Mucosa of gallbladder (tissue), 1 donor: ENCODE measurements at regions not wholly inside any gene's neighbourhood (a gene's known extent, or its start where the extent isn't known, plus 50 kb on each side); places are given as distances from the start of the nearest gene placed in this dataset.

ENCODE experiments used
- DNase-seq: peaks from one replicate; pipeline ENCODE4 v3.0.0-alpha.2; 2020; ENCODE audit warnings: low spot score
- donor health status: DM: no; HTN: no; CAD: no.

DNA sequence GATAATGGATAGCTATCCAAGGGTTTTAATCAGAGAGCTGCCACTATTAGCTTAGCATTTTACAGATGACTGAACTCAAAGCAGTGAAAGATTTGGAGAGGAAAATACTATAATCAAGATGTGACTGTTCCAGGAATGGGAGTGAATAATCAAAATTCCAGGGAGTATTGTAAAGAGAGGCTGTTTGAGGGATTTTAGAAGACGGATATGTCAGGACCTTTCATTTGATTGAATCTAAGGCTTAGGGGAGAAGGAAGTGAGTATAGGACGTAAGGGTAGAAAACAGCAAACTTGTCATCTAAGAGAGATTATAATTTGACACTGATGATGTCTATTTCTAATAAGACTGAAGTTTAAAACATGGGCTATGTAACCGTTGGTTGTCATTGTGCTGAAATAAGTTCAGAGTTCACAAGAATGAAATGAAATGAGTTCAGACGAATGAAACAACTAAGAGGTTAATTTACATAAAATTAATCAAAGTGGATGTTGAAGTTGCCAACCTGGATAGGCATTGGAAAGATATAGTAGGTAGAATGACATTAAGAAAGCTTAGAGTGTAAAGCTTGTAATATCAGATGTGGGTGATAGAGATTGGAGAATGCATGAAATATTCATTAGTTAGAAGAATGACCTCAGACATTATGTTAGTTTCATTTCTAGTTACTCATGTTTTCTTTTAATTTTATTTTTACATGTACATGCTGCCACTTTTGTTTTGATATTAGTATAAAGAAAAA is 842.8 kb downstream of the SI start:
- DNase-seq, result no peak

DNA sequence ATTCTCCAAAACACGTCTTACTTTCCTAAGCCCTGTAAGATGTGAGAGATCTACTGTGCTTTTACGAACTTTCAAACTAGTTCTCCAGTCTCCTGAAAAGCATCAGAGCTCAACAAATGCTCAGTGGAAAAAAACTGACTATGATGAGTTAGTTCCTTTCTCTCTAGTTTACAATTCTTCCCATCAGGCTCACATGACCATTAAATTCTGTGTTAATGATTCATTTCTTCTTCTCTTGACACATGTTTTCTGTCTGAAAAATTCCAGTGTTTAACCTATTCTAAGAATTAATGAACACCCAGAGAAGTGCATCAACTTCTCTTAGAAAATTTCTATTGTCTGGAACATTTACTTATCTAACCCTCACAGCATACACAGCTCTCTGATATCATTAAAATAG is 844.3 kb downstream of the SI start:
- no peak for DNase-seq

DNA sequence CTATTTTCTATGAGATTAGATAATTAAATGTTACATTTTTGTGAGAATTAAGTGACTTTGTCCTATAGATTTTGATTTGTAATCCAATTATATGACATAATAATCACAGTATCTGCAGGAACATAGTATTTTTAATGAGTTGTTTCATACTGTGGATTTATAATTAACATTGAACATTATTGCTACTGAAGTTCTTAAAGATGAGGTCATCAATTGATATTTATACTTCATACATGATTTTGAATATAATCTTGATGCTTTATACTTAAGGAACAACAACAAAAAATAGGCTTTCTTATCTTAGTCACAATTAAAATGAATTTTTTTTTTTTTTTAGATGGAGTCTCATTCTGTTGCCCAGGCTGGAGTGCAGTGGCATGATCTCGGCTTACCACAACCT is 846.6 kb downstream of the SI start:
- DNase-seq, result no peak

DNA sequence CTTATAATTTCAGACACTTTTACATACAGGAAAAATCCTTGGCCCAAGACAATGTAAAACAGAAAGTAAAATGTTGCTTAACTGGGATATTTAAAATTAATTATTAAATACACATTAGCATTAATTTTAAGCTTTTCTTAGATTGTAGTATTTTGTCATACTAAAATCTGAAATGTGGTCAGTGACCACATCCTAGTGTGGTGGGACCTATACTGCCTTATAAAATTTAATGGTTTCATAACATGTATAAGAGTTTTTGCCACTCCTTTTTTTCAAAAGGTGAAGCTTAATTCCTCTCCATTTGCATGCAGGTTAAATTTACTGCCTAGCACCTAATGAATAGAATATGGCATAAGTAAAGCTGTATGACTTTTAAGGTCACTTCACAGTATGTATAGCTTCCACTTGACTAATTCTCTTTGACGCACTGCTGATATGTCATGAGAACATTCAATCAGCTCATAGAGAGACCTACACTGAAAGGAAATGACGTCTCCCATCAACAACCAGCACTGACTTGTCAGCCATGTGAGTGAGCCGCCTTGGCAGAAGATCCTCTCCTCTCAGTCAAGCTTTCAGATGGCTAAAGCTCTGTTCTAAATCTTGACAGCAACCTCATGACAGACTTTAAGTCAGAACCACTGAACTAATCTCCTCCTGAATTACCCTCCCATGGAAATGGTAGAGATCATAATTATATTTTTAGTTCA is 847.8 kb downstream of the SI start:
- no peak for DNase-seq

DNA sequence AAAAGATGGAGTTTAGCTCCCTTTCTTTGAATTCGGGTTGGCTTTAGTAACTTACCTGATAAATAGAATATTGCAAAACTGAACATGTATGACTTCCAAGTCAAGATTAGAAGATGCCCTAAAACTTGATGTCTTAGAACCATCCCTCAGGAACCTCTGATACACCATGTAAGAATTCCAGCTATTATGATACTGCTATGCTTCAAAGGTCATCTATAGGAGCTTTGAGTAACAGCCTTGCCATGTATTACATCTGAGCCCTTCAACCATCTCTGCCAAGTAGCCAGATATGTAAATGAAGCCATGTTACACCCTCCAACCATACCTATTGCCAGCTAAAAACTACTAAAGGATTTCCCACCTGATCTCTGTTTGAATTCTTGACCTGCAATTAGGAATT is 854.2 kb downstream of the SI start:
- no peak for DNase-seq

DNA sequence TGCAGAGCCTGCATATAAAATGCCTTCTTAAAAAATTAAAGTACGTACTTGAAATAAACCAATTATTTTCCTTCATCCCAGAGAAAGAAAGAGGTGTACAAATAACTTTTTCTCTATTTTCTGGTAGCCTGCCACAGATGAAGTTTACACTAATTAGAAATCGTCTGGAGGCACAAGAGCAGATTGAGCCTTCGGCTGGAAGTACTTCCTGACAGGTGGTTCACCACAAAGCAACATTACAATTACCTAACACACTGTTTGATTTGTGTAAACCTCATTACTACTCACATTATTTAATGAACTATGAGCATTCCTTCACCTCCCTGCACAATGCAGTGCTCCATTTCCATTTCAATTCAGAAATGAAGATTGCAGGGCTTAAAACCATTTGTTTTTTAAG is 856.1 kb downstream of the SI start:
- no peak for DNase-seq

DNA sequence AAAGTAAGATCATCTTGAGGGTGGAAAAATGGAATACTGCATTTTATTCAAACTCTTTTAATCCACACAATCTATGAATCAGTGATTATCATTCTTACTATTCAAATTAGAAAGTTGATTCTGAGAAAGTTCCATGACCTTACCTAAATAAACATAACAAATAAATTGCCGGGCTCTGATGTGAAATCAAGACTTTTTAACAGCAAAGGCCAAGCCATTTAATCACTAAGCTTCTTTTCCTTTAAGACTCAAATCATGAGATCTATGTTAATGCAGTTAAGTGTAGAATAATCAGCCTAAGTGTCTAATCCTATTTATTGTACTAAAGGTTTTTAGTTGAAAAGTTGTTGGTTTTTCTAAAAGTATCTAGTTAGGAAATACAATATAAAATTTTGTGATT is 857.0 kb downstream of the SI start:
- DNase-seq, result no peak

DNA sequence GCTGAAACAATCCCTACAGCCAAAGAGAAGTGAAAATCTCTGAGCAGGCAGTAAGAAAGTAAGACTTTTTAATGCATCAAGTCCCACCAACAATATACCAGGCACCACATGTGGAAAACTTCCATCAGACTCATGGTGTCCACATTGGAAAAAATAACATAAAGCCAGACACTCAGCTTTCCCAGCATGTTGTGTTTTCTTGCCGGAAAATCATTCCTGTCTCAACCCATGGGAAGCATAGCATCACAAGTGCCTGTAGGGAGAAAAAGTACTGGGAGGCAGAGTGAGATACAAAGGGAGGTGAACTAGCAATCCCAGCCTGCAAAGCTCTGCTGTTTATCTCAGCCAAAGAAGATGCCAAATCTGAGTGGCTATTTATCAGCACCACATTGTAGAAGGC is 868.9 kb downstream of the SI start:
- no peak for DNase-seq

DNA sequence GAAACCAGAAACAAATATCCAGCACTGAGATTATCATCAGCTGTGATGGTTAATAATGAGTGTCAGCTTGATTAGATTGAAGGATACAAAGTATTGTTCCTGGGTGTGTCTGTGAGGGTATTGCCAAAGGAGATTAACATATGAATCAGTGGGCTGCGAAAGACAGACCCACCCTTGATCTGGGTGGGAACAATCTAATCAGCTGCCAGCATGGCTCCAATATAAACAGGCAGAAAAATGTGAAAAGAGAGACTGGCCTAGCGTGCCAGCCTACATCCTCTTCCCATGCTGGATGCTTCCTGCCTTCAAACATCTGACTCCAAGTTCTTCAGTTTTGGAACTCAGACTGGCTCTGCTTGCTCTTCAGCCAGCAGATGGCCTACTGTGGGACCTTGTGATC is 869.5 kb downstream of the SI start:
- no peak for DNase-seq

DNA sequence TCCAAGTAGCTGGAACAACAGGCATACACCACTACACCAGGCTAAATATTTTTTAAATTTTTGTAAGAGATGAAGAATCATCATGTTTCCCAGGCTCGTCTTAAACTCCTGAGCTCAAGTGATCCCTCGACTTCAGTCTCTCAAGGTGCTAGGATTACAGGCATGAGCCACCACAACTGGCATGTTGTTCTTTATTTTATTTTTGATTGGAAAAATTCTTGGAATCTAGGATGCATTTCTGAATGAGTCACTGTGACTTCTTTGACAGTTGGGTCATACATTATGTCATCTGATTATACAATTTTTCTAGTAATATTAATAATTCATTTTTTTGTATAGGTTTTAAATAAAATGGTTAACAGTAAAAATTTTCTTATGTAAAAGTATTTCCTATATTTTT is 870.2 kb downstream of the SI start:
- DNase-seq, result no peak

DNA sequence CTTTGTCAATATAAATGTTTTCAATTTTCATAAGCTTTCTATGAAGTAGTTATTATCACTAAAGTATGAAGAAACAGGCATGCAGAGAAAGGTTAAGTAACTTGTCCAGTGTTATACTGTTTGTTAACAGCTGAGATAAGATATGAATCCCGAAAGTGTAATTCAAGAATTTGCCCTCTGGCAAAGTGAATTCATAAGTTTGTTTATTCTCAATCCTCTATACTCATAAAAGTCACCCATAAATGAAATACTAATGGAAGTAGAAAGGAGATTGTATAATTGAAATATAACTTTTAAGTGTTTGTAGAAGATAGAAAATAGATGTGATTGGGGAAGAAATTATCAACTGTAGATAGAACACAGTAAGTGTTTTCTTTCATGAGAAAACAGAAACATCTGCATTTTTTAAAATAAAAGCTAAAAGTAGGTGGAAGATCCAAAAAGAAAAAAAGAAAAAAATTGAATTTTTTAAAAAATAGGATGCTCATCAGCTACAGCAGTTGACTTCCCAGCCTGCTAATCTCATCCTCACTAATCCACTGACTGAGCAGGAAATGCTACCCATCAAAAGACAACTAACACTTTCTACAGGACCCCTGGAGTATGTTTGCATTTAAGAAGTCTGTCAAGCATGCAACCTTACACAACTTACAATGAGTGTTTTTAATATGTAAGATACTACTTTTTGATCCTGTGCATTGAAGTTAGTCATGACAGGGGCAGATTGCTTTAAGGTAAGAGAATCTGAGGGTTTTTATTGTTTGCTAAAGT is 878.1 kb downstream of the SI start:
- no peak for DNase-seq

DNA sequence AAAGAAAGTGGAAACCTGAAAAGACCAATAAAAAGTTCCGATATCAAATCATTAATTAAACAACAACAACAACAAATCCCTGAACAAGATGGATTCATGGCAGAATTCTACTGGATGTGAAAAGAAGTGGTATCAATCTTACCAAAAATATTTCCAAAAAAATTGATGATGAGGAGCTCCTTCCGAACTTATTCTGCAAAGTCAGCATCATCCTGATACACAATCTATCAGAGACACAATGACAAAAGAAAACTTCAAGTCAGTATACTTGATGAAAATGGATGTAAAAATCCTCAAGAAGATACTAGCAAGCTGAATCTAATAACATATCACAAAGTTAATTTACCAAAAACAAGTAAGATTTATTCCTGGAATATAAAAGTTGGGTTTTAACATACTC is 881.8 kb downstream of the SI start:
- DNase-seq, result no peak

DNA sequence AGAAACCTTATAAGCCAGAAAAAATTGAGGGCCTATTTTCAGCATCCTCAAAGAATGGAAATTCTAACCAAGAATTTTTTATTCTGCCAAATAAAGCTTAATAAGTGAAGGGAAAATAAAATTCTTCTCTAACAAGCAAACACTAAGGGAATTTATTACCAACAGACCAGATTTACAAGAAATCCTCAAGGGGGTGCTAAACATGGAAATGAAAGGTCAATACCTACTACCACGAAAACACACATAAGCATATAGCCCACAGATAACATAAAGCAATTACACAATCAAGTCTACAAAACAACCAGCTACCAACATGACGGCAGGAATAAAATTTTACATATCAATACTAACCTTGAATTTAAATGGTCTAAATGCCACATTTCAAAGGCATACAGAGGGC is 883.5 kb downstream of the SI start:
- DNase-seq, result no peak

DNA sequence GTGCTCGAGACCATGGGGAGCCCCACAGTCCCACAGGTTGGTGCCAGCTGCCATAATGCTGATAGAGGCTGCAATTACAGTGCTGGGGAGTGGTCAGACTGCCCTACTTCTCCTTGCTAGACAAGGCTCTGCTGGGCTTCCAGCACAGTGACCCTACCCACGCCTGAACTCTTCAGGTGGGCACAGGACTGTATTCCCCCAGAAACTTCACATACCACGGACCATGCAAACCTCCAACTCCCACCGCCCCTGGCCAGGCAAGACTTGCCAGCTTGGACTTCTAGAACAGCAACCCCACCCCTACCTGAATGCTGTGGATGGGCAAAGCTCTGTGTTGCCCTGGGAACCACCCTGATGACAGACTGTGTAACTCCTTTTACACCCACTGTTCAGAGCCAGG is 885.3 kb downstream of the SI start:
- DNase-seq, result no peak

DNA sequence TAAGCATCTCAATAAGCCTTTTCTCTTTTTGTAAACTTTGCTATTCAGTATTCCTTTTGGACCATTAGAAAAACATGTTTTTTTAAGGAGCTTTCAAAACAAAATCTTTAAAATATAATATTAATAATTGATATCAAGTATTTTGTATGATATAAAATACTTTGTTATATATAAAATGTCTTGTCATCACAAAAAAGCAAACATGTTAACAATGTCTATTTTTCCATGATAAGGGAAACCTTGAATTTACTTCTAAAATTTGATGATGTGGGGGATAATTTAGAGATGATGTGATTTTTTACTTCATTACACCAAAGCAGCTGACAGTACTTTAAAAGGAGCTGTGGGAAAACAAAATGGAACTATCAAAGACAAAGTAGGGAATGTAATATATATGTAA is 887.7 kb downstream of the SI start:
- DNase-seq, result no peak

DNA sequence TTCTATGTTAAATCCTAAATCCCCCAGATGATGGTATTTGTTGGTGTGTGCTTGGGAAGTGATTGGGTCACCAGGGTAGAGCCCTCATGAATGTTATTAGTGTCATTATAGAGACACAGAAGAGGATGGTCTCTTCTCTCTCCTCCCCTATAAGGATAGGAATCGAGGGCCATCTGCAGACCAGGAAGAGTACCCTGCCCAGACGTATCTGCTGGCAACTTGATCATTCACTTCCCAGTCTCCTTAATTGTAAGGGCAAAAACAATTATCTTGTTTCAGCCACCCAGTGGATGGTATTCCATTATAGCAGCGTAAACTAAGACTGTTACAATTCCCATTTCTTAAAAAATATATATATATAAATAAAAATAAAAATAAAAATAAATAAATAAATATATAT is 892.2 kb downstream of the SI start:
- no peak for DNase-seq

DNA sequence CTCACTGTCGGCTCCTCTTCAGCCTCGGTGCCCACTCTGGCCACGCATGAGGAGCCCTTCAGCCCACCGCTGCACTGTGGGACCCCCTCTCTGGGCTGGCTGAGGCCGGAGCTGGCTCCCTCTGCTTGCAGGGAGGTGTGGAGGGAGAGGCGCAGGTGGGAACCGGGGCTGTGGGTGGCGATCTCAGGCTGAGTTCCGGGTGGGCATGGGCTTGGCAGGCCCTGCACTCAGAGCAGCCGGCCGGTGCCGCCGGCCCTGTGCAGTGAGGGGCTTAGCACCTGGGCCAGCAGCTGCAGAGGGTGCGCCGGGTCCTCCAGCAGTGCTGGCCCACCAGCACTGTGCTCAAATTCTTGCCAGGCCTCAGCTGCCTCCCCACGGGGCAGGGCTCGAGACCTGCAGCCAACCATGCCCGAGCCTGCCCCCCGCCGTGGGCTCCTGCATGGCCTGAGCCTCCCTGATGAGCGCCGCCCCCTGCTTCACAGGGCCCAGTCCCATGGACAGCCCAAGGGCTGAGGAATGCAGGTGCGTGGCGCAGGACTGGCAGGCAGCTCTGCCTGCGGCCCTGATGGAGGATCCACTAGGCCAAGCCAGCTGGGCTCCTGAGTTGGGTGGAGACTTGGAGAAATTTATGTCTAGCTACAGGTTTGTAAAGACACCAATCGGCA is 899.1 kb downstream of the SI start:
- DNase-seq, result no peak

DNA sequence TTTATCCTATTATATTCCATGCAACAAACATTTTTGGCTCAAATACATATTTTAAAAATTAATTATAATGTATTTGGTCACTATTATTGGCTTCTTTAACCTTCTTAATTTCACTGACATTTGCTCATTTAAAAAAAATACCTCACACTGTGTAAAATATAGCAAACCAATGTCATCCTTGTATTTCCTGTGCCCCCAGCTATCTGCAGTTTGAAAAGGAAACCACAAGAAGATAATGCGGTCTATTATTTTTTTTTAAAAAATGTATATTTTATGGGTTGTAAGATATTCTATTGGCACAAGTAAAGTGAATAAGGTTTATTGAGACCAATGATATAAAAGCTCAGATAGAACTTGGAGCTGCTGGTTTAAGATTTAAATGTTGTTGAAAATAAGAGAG is 904.2 kb downstream of the SI start:
- no peak for DNase-seq

DNA sequence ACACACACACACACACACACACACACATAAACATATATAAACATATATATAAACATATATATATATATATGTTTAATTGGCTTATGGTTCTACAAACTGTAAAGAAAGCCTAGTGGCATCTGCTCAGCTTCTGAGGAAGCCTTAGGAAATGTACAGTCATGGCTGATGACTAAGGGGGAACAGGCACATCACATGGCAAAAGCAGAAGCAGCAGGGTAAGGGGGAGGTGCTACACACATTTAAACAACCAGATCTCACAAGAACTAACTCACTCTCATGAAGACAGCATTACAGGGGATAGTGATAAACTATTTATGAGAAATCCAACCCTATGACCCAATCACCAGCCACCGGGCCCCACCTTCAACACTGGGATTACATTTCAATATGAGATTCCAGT is 922.9 kb downstream of the SI start:
- DNase-seq, result no peak

DNA sequence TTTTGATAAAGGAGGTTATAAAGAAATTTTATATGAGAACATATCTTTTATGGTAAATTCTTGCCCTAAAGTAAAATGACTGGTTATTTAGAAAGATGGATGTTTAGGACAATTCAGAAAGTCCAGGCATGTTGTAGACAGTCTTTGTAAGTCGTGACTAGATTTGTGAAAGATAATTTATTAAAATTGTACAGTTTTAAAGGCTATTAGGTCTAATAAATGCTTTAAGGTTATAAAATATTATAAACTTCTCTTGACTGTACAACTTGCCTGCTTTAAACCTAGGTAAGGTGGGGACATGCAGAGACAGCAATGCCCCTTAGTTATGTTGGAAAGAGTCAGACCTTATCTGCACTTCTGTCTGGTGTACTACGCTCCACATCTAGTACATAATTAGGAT is 933.5 kb downstream of the SI start:
- no peak for DNase-seq

DNA sequence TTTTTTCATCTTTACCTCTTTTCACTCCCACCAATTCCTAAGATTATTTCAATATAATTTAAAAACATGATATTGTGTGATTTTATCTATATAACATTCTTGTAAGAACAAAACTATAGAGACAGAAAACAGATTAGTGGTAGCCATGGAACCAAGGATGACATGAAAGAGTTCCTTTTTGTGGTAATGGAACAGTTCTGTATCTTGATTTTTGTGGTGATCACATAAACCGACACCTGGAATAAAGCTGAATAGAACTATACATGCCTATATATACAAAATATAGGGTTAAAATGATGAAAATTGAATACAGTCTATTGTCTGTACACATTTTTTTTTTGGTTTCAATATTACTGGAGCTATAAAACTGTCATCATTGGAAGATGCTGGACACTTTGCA is 945.4 kb downstream of the SI start:
- no peak for DNase-seq
